Activated CD4-positive, alpha-beta memory T cell treated with anti-CD3 and anti-CD28 coated beads, Interleukin-2, amount 10 ng/mL, durations not matched to agents 7 days and 5 days (primary cell): ENCODE measurements at regions not wholly inside any gene's neighbourhood (a gene's known extent, or its start where the extent isn't known, plus 50 kb on each side); places are given as distances from the start of the nearest gene placed in this dataset.
"Not testable (repeated sequence)": the region's sequence is repeated elsewhere in the genome, so short reads cannot be mapped to it uniquely, and the experiment has no call there.

Experiments used
- CTCF ChIA-PET: fragments of 350-600 bp; sonication (Branson Sonifier 250); formaldehyde crosslinking; loops from one replicate; lab custom pipeline; 2021; ENCODE audit warnings: antibody characterized with exemption, inconsistent platforms; lab: Charles Lee
- POLR2A ChIA-PET: fragments of 350-600 bp; sonication (Branson Sonifier 250); formaldehyde crosslinking; loops from one replicate; lab custom pipeline; 2021; ENCODE audit warnings: antibody characterized with exemption; lab: Charles Lee
- DNase-seq: peaks from one replicate; pipeline ENCODE4 v3.0.0-alpha.2; 2020
- H3K27ac Mint-ChIP-seq: one replicate; pipeline ENCODE4 v1.8.0; 2021; ENCODE audit warnings: mild to moderate bottlenecking, mixed read lengths
- H3K27me3 Mint-ChIP-seq: one replicate; pipeline ENCODE4 v1.8.0; 2021; ENCODE audit warnings: mixed read lengths
- H3K36me3 Mint-ChIP-seq: one replicate; pipeline ENCODE4 v1.8.0; 2021; ENCODE audit warnings: low read depth, mixed read lengths
- H3K4me1 Mint-ChIP-seq: one replicate; pipeline ENCODE4 v1.8.0; 2021; ENCODE audit warnings: mixed read lengths
- H3K4me3 Mint-ChIP-seq: one replicate; pipeline ENCODE4 v1.8.0; 2021; ENCODE audit warnings: mild to moderate bottlenecking, mixed read lengths
- H3K9me3 Mint-ChIP-seq: one replicate; pipeline ENCODE4 v1.8.0; 2021; ENCODE audit warnings: mixed read lengths

GRCh38 chr2:180873219-180873618 lies 107.2 kb upstream of the UBE2E3 start:
- POLR2A ChIA-PET, result no interaction called here
- no peak overlapping the region for H3K27ac Mint-ChIP-seq
- H3K4me1 Mint-ChIP-seq, result no peaks in the 10 kb centered on the region
- H3K27me3 Mint-ChIP-seq, result peaks cover 15% of the 10 kb centered on the region
- H3K9me3 Mint-ChIP-seq, result no peaks in the 10 kb centered on the region
- no peaks in the 10 kb centered on the region for H3K36me3 Mint-ChIP-seq
- CTCF ChIA-PET, result no interaction called here
- no peak overlapping the region for H3K4me3 Mint-ChIP-seq
- no peak for DNase-seq

- CTCF ChIA-PET, DNase-seq, H3K4me1 Mint-ChIP-seq, H3K36me3 Mint-ChIP-seq, H3K9me3 Mint-ChIP-seq, H3K27ac Mint-ChIP-seq, H3K4me3 Mint-ChIP-seq, POLR2A ChIA-PET: not testable (repeated sequence)
- H3K27me3 Mint-ChIP-seq, result peaks cover 14% of the 10 kb centered on the region
Observed at GRCh38 chr2:180872781-180873180, 107.6 kb upstream of the UBE2E3 start.

GRCh38 chr2:180872255-180872654 lies 108.2 kb upstream of the UBE2E3 start:
- DNase-seq, result no peak
- ChIA-PET POLR2A (no interaction called here), CTCF (no interaction called here)
- Mint-ChIP-seq H3K27me3 (peaks cover 13% of the 10 kb centered on the region), H3K36me3 (no peaks in the 10 kb centered on the region), H3K27ac (no peak overlapping the region), H3K4me1 (no peaks in the 10 kb centered on the region), H3K9me3 (no peaks in the 10 kb centered on the region), H3K4me3 (no peak overlapping the region)

- POLR2A ChIA-PET, result no interaction called here
- no peak for DNase-seq
- H3K4me1 Mint-ChIP-seq, result no peaks in the 10 kb centered on the region
- peaks cover 19% of the 10 kb centered on the region for H3K27me3 Mint-ChIP-seq
- no peak overlapping the region for H3K4me3 Mint-ChIP-seq
- no peaks in the 10 kb centered on the region for H3K9me3 Mint-ChIP-seq
- CTCF ChIA-PET, result no interaction called here
- no peak overlapping the region for H3K27ac Mint-ChIP-seq
- H3K36me3 Mint-ChIP-seq, result no peaks in the 10 kb centered on the region
Observed at GRCh38 chr2:180871649-180872048, 108.8 kb upstream of the UBE2E3 start.

GRCh38 chr2:180849851-180850250 lies 130.6 kb upstream of the UBE2E3 start:
- no peak for DNase-seq
- Mint-ChIP-seq H3K4me1 (no peaks in the 10 kb centered on the region), H3K27ac (no peak overlapping the region), H3K36me3 (no peaks in the 10 kb centered on the region), H3K9me3 (no peaks in the 10 kb centered on the region), H3K4me3 (no peak overlapping the region), H3K27me3 (no peaks in the 10 kb centered on the region)
- ChIA-PET POLR2A (no interaction called here), CTCF (no interaction called here)

- no peak for DNase-seq
- H3K9me3 Mint-ChIP-seq, result no peaks in the 10 kb centered on the region
- no peaks in the 10 kb centered on the region for H3K36me3 Mint-ChIP-seq
- CTCF ChIA-PET, result no interaction called here
- H3K4me1 Mint-ChIP-seq, result no peaks in the 10 kb centered on the region
- no peak overlapping the region for H3K4me3 Mint-ChIP-seq
- H3K27me3 Mint-ChIP-seq, result no peaks in the 10 kb centered on the region
- POLR2A ChIA-PET, result no interaction called here
- no peak overlapping the region for H3K27ac Mint-ChIP-seq
Observed at GRCh38 chr2:180848393-180848792, 132.0 kb upstream of the UBE2E3 start.

GRCh38 chr2:180846756-180847472 lies 133.5 kb upstream of the UBE2E3 start:
- no peaks in the 10 kb centered on the region for H3K36me3 Mint-ChIP-seq
- H3K4me1 Mint-ChIP-seq, result no peaks in the 10 kb centered on the region
- H3K27me3 Mint-ChIP-seq, result no peaks in the 10 kb centered on the region
- no peaks in the 10 kb centered on the region for H3K9me3 Mint-ChIP-seq
- DNase-seq, result no peak
- no peak overlapping the region for H3K4me3 Mint-ChIP-seq
- CTCF ChIA-PET, result no interaction called here
- POLR2A ChIA-PET, result no interaction called here
- H3K27ac Mint-ChIP-seq, result no peak overlapping the region

- POLR2A ChIA-PET, result no interaction called here
- no peaks in the 10 kb centered on the region for H3K27me3 Mint-ChIP-seq
- no peaks in the 10 kb centered on the region for H3K36me3 Mint-ChIP-seq
- no peak for DNase-seq
- H3K4me1 Mint-ChIP-seq, result no peaks in the 10 kb centered on the region
- H3K9me3 Mint-ChIP-seq, result no peaks in the 10 kb centered on the region
- CTCF ChIA-PET, result no interaction called here
- no peak overlapping the region for H3K4me3 Mint-ChIP-seq
- no peak overlapping the region for H3K27ac Mint-ChIP-seq
Observed at GRCh38 chr2:180842461-180842860, 137.9 kb upstream of the UBE2E3 start.

GRCh38 chr2:180840641-180841040 lies 139.8 kb upstream of the UBE2E3 start:
- ChIA-PET POLR2A (no interaction called here), CTCF (no interaction called here)
- Mint-ChIP-seq H3K9me3 (no peaks in the 10 kb centered on the region), H3K36me3 (no peaks in the 10 kb centered on the region), H3K4me1 (no peaks in the 10 kb centered on the region), H3K27me3 (no peaks in the 10 kb centered on the region), H3K27ac (no peak overlapping the region), H3K4me3 (no peak overlapping the region)
- DNase-seq, result no peak

- no peaks in the 10 kb centered on the region for H3K27me3 Mint-ChIP-seq
- ChIA-PET CTCF (no interaction called here), POLR2A (no interaction called here)
- DNase-seq, result no peak
- no peaks in the 10 kb centered on the region for H3K36me3 Mint-ChIP-seq
- H3K9me3 Mint-ChIP-seq, result no peaks in the 10 kb centered on the region
- no peak overlapping the region for H3K4me3 Mint-ChIP-seq
- H3K4me1 Mint-ChIP-seq, result no peaks in the 10 kb centered on the region
- no peak overlapping the region for H3K27ac Mint-ChIP-seq
Observed at GRCh38 chr2:180829836-180830235, 150.6 kb upstream of the UBE2E3 start.

GRCh38 chr2:180829261-180829660 lies 151.1 kb upstream of the UBE2E3 start:
- DNase-seq, result no peak
- H3K4me1 Mint-ChIP-seq, result no peaks in the 10 kb centered on the region
- ChIA-PET POLR2A (no interaction called here), CTCF (no interaction called here)
- H3K4me3 Mint-ChIP-seq, result no peak overlapping the region
- H3K27me3 Mint-ChIP-seq, result no peaks in the 10 kb centered on the region
- no peaks in the 10 kb centered on the region for H3K36me3 Mint-ChIP-seq
- no peak overlapping the region for H3K27ac Mint-ChIP-seq
- no peaks in the 10 kb centered on the region for H3K9me3 Mint-ChIP-seq

- Mint-ChIP-seq H3K27me3 (peaks cover 2% of the 10 kb centered on the region), H3K9me3 (no peaks in the 10 kb centered on the region), H3K36me3 (no peaks in the 10 kb centered on the region), H3K4me1 (no peaks in the 10 kb centered on the region), H3K4me3 (no peak overlapping the region), H3K27ac (no peak overlapping the region)
- ChIA-PET CTCF (no interaction called here), POLR2A (no interaction called here)
- no peak for DNase-seq
Observed at GRCh38 chr2:180828756-180829155, 151.6 kb upstream of the UBE2E3 start.

GRCh38 chr2:180823546-180824141 lies 156.8 kb upstream of the UBE2E3 start:
- peaks cover 4% of the 10 kb centered on the region for H3K27me3 Mint-ChIP-seq
- no peaks in the 10 kb centered on the region for H3K4me1 Mint-ChIP-seq
- CTCF ChIA-PET, result no interaction called here
- DNase-seq, result no peak
- no peaks in the 10 kb centered on the region for H3K36me3 Mint-ChIP-seq
- H3K27ac Mint-ChIP-seq, result no peak overlapping the region
- no peak overlapping the region for H3K4me3 Mint-ChIP-seq
- POLR2A ChIA-PET, result no interaction called here
- H3K9me3 Mint-ChIP-seq, result no peaks in the 10 kb centered on the region

- ChIA-PET POLR2A (no interaction called here), CTCF (no interaction called here)
- Mint-ChIP-seq H3K36me3 (no peaks in the 10 kb centered on the region), H3K27me3 (peaks cover 4% of the 10 kb centered on the region), H3K4me3 (no peak overlapping the region), H3K9me3 (no peaks in the 10 kb centered on the region), H3K27ac (no peak overlapping the region), H3K4me1 (no peaks in the 10 kb centered on the region)
- DNase-seq, result no peak
Observed at GRCh38 chr2:180819106-180819505, 161.3 kb upstream of the UBE2E3 start.
